ENCODE measurements at regions not wholly inside any gene's neighbourhood (a gene's known extent, or its start where the extent isn't known, plus 50 kb on each side); places are given as distances from the start of the nearest gene placed in this dataset.

DNA sequence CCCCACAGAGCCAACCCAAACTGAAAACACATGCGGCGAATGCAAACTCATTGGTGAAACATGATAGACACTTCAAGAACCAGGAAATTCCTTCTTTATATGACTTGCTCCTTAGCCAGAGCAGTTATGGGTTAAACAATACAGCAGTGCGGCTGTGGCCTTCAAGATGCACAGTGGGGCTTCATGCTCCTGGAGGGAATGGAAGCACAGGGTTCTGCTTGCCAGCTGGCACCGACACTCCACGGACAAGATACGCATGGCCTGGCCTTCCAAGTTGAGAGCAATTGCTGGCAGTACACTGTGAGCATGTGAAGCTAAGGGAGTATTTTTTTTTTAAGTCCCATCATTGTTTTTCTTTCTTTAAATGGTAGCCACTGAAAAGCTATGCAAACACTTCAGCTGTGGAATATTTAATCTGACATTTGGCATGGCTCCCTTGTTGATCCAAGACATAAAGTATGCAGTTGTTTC lies 451.6 kb upstream of the CD180 start:
- Histone ChIP-seq H3K27ac (peak overlapping the region; percentile 62 to 77), H3K4me3 (no peak overlapping the region), H3K36me3 (no peaks in the 10 kb centered on the region), H3K9me3 (no peaks in the 10 kb centered on the region), H3K4me1 (peaks cover 0 to 8% of the 10 kb centered on the region in 2 donors), H3K27me3 (no peaks in the 10 kb centered on the region)
- TF ChIP-seq POLR2A (IDR thresholded peaks at IDR 0.05), result no peak
- TF ChIP-seq, protein P1, sequence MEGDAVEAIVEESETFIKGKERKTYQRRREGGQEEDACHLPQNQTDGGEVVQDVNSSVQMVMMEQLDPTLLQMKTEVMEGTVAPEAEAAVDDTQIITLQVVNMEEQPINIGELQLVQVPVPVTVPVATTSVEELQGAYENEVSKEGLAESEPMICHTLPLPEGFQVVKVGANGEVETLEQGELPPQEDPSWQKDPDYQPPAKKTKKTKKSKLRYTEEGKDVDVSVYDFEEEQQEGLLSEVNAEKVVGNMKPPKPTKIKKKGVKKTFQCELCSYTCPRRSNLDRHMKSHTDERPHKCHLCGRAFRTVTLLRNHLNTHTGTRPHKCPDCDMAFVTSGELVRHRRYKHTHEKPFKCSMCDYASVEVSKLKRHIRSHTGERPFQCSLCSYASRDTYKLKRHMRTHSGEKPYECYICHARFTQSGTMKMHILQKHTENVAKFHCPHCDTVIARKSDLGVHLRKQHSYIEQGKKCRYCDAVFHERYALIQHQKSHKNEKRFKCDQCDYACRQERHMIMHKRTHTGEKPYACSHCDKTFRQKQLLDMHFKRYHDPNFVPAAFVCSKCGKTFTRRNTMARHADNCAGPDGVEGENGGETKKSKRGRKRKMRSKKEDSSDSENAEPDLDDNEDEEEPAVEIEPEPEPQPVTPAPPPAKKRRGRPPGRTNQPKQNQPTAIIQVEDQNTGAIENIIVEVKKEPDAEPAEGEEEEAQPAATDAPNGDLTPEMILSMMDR (IDR thresholded peaks at IDR 0.05), result no peak
- peak; percentile 90 to 91 for DNase-seq
- intact Hi-C loops (cut with DNase I; ENCODE audit: low total_unique reads), result no loop called here

DNA sequence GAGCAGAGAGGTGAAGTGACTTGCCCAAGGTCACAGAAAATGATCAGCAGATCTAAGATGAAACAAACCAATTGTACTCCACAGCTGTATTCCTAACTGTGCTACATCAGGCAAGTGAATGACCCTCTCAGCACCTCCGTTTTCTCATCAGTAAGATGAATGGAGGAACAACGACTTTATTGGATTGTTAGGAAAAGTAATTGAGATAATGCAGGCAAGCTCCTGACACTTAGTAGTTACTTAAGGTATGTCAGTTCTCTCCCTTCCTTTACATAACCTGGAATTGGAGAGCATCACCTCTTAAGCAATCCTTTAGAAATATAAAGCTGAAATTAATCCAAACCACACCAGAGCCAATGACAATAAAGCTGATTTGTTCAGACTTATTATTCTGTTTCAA lies 451.2 kb upstream of the CD180 start:
- no peaks in the 10 kb centered on the region for H3K36me3 ChIP-seq
- no peaks in the 10 kb centered on the region for H3K9me3 ChIP-seq
- TF ChIP-seq, protein P1 (IDR thresholded peaks at IDR 0.05), result no peak
- no peak for TF ChIP-seq POLR2A (IDR thresholded peaks at IDR 0.05)
- intact Hi-C loops (cut with DNase I; ENCODE audit: low total_unique reads), result no loop called here
- no peak for DNase-seq
- no peak overlapping the region for H3K4me3 ChIP-seq
- no peaks in the 10 kb centered on the region for H3K27me3 ChIP-seq
- peaks cover 0 to 8% of the 10 kb centered on the region in 2 donors for H3K4me1 ChIP-seq
- peak overlapping the region; percentile 62 to 77 for H3K27ac ChIP-seq

DNA sequence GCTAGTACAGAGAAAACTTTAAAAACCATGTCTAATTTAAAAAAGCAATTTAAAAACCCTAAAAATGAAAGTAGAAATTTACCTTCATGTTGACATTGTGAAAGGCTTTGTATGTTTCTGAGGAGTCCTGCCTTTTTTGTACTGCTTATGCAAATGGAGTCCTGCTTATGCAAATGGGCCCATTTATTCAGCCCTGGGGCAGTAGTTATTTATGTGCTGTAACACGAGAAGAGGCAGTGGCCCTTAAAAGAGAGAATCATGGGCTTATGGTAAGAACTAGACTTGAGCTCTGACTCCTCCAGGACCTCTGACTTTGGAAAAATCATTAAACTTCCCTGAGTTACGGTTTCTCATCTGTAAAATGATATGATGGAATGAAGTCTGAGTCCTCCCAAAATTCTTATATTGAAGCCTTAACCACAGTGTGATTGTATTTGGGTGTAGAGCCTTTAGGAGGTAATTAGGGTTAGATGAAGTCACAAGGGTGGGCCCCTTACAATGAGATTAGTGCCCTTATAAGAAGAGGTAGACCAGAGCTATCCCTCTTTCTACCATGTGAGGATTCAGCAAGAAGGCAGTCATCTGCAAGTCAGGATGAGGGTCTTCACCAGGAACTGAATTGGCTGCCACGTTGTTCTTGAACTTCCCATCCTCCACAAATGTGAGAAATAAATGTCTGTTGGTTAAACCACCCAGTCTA lies 447.8 kb upstream of the CD180 start:
- H3K27ac ChIP-seq, result no peak overlapping the region
- H3K9me3 ChIP-seq, result no peaks in the 10 kb centered on the region
- TF ChIP-seq, protein P1 (IDR thresholded peaks at IDR 0.05), result no peak
- TF ChIP-seq POLR2A (IDR thresholded peaks at IDR 0.05), result no peak
- no peaks in the 10 kb centered on the region for H3K27me3 ChIP-seq
- peaks cover 0 to 3% of the 10 kb centered on the region in 2 donors for H3K4me1 ChIP-seq
- no peaks in the 10 kb centered on the region for H3K36me3 ChIP-seq
- H3K4me3 ChIP-seq, result no peak overlapping the region
- no peak for DNase-seq
- intact Hi-C loops (cut with DNase I; ENCODE audit: low total_unique reads), result no loop called here

GRCh38 chr5:67643536-67643935 lies 446.9 kb upstream of the CD180 start:
- intact Hi-C loops (cut with DNase I; ENCODE audit: low total_unique reads), result no loop called here
- DNase-seq, result no peak
- no peak overlapping the region for H3K27ac ChIP-seq
- H3K27me3 ChIP-seq, result no peaks in the 10 kb centered on the region
- no peaks in the 10 kb centered on the region for H3K9me3 ChIP-seq
- no peaks in the 10 kb centered on the region for H3K4me1 ChIP-seq
- no peak for TF ChIP-seq POLR2A (IDR thresholded peaks at IDR 0.05)
- TF ChIP-seq, protein P1 (IDR thresholded peaks at IDR 0.05), result no peak
- no peak overlapping the region for H3K4me3 ChIP-seq
- H3K36me3 ChIP-seq, result no peaks in the 10 kb centered on the region

- H3K9me3 ChIP-seq, result no peaks in the 10 kb centered on the region
- H3K4me3 ChIP-seq, result no peak overlapping the region
- intact Hi-C loops (cut with DNase I; ENCODE audit: low total_unique reads), result no loop called here
- peak overlapping the region; percentile 26 to 30 for H3K27ac ChIP-seq
- no peak for TF ChIP-seq POLR2A (IDR thresholded peaks at IDR 0.05)
- H3K27me3 ChIP-seq, result no peaks in the 10 kb centered on the region
- H3K36me3 ChIP-seq, result no peaks in the 10 kb centered on the region
- DNase-seq, result peak in 1 of 2 donors; percentile 24
- no peaks in the 10 kb centered on the region for H3K4me1 ChIP-seq
Measured at GRCh38 chr5:67639976-67640375, 443.4 kb upstream of the CD180 start.

Data from uterus (tissue), 3 donors.